Naive thymus-derived CD4-positive, alpha-beta T cell (primary cell): ENCODE measurements at regions not wholly inside any gene's neighbourhood (a gene's known extent, or its start where the extent isn't known, plus 50 kb on each side); places are given as distances from the start of the nearest gene placed in this dataset.

Experiments
- ATAC-seq: fragments of 150-1000 bp; cut with Tn5 transposase; 2 replicates; pipeline ENCODE4 v1.10.0; 2021; ENCODE audit warnings: mild to moderate bottlenecking, moderate library complexity
- CTCF ChIA-PET: fragments of 350-600 bp; sonication (Branson Sonifier 250); formaldehyde crosslinking; loops from one replicate; lab custom pipeline; 2021; ENCODE audit warnings: antibody characterized with exemption; lab: Charles Lee
- POLR2A ChIA-PET: fragments of 350-600 bp; sonication (Branson Sonifier 250); formaldehyde crosslinking; loops from one replicate; lab custom pipeline; 2021; ENCODE audit warnings: antibody characterized with exemption, inconsistent platforms; lab: Charles Lee
- DNase-seq, 9 donors: peaks; one replicate each; pipeline versions ENCODE4 v3.0.0 to v3.0.0-alpha.2; 2020 to 2022; ENCODE audit warnings: mixed read lengths in 1 of 9
- H3K27ac ChIP-seq: one replicate; pipeline ENCODE4 v1.7.0; 2013; ENCODE audit warnings: mild to moderate bottlenecking, low read depth, low read length, moderate library complexity
- H3K27me3 ChIP-seq, 2 donors: one replicate each; pipeline ENCODE4 v1.7.0; 2013; ENCODE audit warnings: low read length in 2 of 2, mild to moderate bottlenecking in 2 of 2, moderate library complexity in 2 of 2; ENCODE audit not compliant: control insufficient read depth in 2 of 2, insufficient read depth in 2 of 2
- H3K36me3 ChIP-seq, 3 experiments: 1 replicate in 2 of 3; 2 replicates in 1 of 3; pipeline ENCODE4 v1.7.0; 2013; ENCODE audit warnings: low read length in 3 of 3, mild to moderate bottlenecking in 3 of 3, moderate library complexity in 1 of 3; ENCODE audit not compliant: insufficient read depth in 3 of 3, control insufficient read depth in 2 of 3
- H3K4me1 ChIP-seq, 2 donors: one replicate each; pipeline ENCODE4 v1.7.0; 2013; ENCODE audit warnings: low read length in 2 of 2, mild to moderate bottlenecking in 2 of 2, moderate library complexity in 1 of 2; ENCODE audit not compliant: control insufficient read depth in 2 of 2, insufficient read depth in 2 of 2
- H3K4me3 ChIP-seq: 2 replicates; pipeline ENCODE4 v1.7.0; 2013; ENCODE audit warnings: mild to moderate bottlenecking, low read length
- H3K9me3 ChIP-seq, 3 experiments: 1 replicate in 2 of 3; 2 replicates in 1 of 3; pipeline ENCODE4 v1.7.0; 2013; ENCODE audit warnings: low read length in 3 of 3; ENCODE audit not compliant: control insufficient read depth in 2 of 3
- H3K27ac Mint-ChIP-seq, 9 donors: one replicate each; pipeline ENCODE4 v1.8.0; 2020 to 2022; ENCODE audit warnings: mixed read lengths in 9 of 9, mild to moderate bottlenecking in 8 of 9, moderate library complexity in 5 of 9, inconsistent platforms in 2 of 9
- H3K27me3 Mint-ChIP-seq, 5 donors: one replicate each; pipeline ENCODE4 v1.8.0; 2021 to 2022; ENCODE audit warnings: mixed read lengths in 5 of 5, mild to moderate bottlenecking in 1 of 5
- H3K36me3 Mint-ChIP-seq, 5 donors: one replicate each; pipeline ENCODE4 v1.8.0; 2020 to 2022; ENCODE audit warnings: mixed read lengths in 5 of 5, mild to moderate bottlenecking in 3 of 5, inconsistent platforms in 1 of 5
- H3K4me1 Mint-ChIP-seq, 7 donors: one replicate each; pipeline ENCODE4 v1.8.0; 2020 to 2022; ENCODE audit warnings: mixed read lengths in 7 of 7, mild to moderate bottlenecking in 3 of 7, inconsistent platforms in 1 of 7
- H3K4me3 Mint-ChIP-seq, 10 donors: one replicate each; pipeline ENCODE4 v1.8.0; 2020 to 2022; ENCODE audit warnings: mild to moderate bottlenecking in 10 of 10, mixed read lengths in 10 of 10, moderate library complexity in 6 of 10, inconsistent platforms in 2 of 10
- H3K9me3 Mint-ChIP-seq, 11 donors: one replicate each; pipeline ENCODE4 v1.8.0; 2020 to 2022; ENCODE audit warnings: mixed read lengths in 11 of 11, mild to moderate bottlenecking in 4 of 11, inconsistent platforms in 1 of 11, moderate library complexity in 1 of 11
- intact Hi-C, 2 donors: fragments of 100-400 bp; cut with micrococcal nuclease; formaldehyde crosslinking; loops; one replicate each; pipeline ENCODE4 v1.15.1; 2023

DNA sequence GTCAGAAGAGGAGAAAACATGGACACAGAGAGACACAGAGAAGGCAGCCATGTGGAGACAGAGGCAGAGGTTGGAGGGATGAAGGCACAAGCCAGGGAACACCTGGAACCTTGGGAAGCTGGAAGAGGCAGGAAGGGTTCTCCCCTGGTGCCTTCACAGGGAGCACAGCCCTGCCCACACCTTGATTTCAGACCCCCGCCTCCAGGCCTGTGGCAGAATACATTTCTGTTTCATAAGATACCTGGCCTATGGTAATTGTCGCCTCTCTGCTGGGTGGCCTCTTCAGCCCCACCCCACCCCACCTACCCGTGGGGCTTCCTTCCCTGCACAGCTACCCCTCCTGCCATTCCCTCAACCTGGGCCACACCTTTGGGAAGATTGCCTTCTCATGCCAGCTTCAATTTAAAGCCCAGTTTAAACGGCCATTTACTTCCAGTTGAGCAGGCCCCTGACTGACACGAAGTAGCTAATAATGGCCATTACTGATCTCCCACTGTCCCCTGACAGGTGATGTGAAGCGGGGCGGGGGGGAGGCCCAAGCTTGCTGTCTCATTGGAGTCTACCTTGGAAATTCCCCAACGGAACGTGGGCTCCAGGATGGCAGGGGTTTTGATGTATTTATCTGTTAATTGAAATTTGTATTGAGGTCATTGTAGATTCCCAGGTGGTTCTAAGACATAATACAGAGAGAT lies 291.7 kb upstream of the FOXF1 start:
- H3K27me3 Mint-ChIP-seq: peaks cover 2 to 46% (median 23%) of the 10 kb centered on the region in 5 donors
- no peaks in the 10 kb centered on the region for H3K4me1 Mint-ChIP-seq
- Histone ChIP-seq H3K4me1 (no peaks in the 10 kb centered on the region), H3K4me3 (no peak overlapping the region), H3K36me3 (no peaks in the 10 kb centered on the region), H3K27ac (no peak overlapping the region), H3K27me3 (no peaks in the 10 kb centered on the region), H3K9me3 (no peaks in the 10 kb centered on the region)
- DNase-seq (no peak), ATAC-seq (no peak)
- H3K36me3 Mint-ChIP-seq: no peaks in the 10 kb centered on the region
- no peak overlapping the region for H3K27ac Mint-ChIP-seq
- ChIA-PET CTCF (no interaction called here), POLR2A (no interaction called here)
- H3K9me3 Mint-ChIP-seq: no peaks in the 10 kb centered on the region
- no peak overlapping the region for H3K4me3 Mint-ChIP-seq
- intact Hi-C loops: no loop called here

DNA sequence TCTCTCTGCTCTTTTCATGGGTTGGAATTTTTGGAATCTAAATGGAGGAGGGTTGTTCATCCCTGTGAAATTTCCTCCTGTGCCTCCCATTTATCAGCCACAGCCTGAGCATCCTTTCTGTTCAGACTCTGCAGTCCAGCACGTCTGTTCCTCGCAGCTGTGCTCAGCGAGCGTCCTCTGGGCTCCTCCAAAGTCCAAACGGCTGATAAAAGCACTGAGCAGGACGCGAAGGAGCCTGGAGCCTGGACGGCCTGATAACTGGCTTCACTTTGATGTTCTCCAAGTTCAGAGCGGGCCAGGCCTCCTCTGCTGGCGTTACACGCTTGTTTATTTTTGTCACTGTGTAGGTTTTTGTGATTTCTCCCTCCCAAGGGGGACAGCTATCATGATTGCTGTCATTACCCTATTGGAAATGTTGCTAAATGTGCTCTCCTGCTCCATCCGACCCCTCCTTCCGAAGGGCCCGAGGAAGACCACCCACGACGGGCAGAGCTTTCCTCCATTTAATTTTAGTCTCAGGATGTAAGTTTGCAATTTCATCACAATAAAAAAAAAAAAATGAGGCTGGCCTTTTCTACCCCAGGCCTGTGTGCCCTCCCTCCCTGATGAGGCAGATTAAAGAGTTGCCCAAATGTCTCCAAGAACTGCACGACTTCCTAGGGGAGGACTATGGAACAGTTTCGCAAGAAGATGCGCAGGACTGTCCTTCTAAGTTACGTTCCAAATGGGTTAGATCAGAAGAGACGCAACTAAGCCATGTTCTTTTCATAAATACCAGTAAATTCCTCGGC lies 290.5 kb upstream of the FOXF1 start:
- Histone ChIP-seq H3K36me3 (no peaks in the 10 kb centered on the region), H3K9me3 (no peaks in the 10 kb centered on the region), H3K27ac (no peak overlapping the region), H3K27me3 (no peaks in the 10 kb centered on the region), H3K4me3 (no peak overlapping the region), H3K4me1 (no peaks in the 10 kb centered on the region)
- ChIA-PET POLR2A (no interaction called here), CTCF (no interaction called here)
- intact Hi-C loops: no loop called here
- DNase-seq (no peak), ATAC-seq (no peak)
- H3K4me3 Mint-ChIP-seq: no peak overlapping the region
- peak overlapping the region in 1 of 9 donors; percentile 21 for H3K27ac Mint-ChIP-seq
- H3K36me3 Mint-ChIP-seq: no peaks in the 10 kb centered on the region
- no peaks in the 10 kb centered on the region for H3K4me1 Mint-ChIP-seq
- peaks cover 2 to 42% (median 23%) of the 10 kb centered on the region in 5 donors for H3K27me3 Mint-ChIP-seq
- H3K9me3 Mint-ChIP-seq: no peaks in the 10 kb centered on the region

DNA sequence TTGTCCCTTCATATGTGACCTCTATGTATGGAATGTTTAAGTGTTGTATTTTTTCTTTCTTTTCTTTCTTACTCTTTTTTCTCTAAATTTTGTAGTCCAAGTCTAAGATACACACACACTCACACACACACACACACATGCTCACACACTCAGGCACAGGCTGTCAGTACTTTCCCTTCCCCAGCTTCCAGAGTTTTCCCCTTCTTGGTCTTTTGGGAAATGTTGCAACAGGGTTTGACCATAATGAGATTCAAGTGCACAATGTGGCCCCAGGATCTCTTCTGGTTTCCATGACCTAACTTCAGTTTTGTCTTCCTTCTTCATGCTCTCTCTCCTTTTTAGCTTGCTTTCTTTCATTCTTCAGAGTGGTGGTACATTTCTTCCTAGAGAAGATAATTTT lies 289.8 kb upstream of the FOXF1 start:
- Mint-ChIP-seq H3K4me1 (no peaks in the 10 kb centered on the region), H3K36me3 (no peaks in the 10 kb centered on the region), H3K27me3 (peaks cover 2 to 35% (median 22%) of the 10 kb centered on the region in 5 donors), H3K4me3 (no peak overlapping the region), H3K9me3 (no peaks in the 10 kb centered on the region), H3K27ac (no peak overlapping the region)
- intact Hi-C loops: no loop called here
- DNase-seq (no peak), ATAC-seq (no peak)
- no peaks in the 10 kb centered on the region for H3K27me3 ChIP-seq
- POLR2A ChIA-PET: no interaction called here
- H3K36me3 ChIP-seq: no peaks in the 10 kb centered on the region
- no peaks in the 10 kb centered on the region for H3K9me3 ChIP-seq
- no peak overlapping the region for H3K4me3 ChIP-seq
- H3K27ac ChIP-seq: no peak overlapping the region
- CTCF ChIA-PET: no interaction called here
- no peaks in the 10 kb centered on the region for H3K4me1 ChIP-seq

DNA sequence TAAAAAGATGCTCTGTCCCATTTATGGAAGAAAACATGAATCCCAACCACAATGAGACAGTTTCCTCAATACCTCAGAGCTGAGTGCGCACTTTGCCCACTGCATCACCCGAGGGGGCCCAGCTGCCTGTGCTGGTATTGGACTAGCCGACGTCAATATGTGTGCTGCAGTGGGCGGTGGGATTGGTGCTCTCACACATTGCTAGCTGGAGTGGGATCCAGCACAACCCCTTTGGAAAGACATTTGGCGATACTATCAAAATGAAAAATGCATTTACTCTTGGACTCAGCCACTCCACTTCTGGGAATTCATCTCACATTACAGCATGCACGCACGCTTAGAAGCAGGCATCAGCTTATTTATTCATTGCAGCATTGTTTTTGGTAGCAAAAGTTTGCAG lies 289.2 kb upstream of the FOXF1 start:
- DNase-seq (no peak), ATAC-seq (no peak)
- Histone ChIP-seq H3K27me3 (no peaks in the 10 kb centered on the region), H3K36me3 (no peaks in the 10 kb centered on the region), H3K9me3 (no peaks in the 10 kb centered on the region), H3K4me3 (no peak overlapping the region), H3K4me1 (no peaks in the 10 kb centered on the region), H3K27ac (no peak overlapping the region)
- Mint-ChIP-seq H3K4me3 (no peak overlapping the region), H3K9me3 (no peaks in the 10 kb centered on the region), H3K4me1 (no peaks in the 10 kb centered on the region), H3K27ac (no peak overlapping the region), H3K27me3 (peaks cover 2 to 31% (median 22%) of the 10 kb centered on the region in 5 donors), H3K36me3 (no peaks in the 10 kb centered on the region)
- POLR2A ChIA-PET: no interaction called here
- intact Hi-C loops: no loop called here
- CTCF ChIA-PET: no interaction called here

DNA sequence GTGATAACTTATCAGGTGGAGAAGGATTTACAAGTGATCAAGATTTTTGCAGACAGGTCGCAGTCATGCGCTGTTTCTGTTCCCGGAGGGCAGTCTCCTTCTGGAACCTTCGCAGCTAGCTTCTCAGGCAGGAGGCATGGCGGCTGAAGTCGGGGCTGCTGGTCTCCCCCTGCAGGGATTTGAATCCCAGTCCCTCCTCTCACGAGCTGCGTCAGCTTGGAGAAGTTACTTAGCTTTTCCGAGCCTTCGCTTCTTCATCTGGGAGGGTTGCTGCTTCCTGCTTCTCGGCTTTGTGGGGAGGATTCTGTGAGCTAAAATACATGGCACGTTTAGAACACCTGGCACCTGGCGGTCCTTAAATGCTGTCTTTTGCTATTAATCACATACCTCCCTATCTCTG lies 287.8 kb upstream of the FOXF1 start:
- ATAC-seq (no peak), DNase-seq (no peak)
- H3K27ac ChIP-seq: no peak overlapping the region
- no peaks in the 10 kb centered on the region for H3K4me1 ChIP-seq
- ChIA-PET CTCF (no interaction called here), POLR2A (no interaction called here)
- no peak overlapping the region for H3K4me3 ChIP-seq
- no peak overlapping the region for H3K4me3 Mint-ChIP-seq
- no peaks in the 10 kb centered on the region for H3K4me1 Mint-ChIP-seq
- H3K27me3 Mint-ChIP-seq: peaks cover 2 to 33% (median 26%) of the 10 kb centered on the region in 5 donors
- H3K9me3 Mint-ChIP-seq: no peaks in the 10 kb centered on the region
- H3K9me3 ChIP-seq: no peaks in the 10 kb centered on the region
- intact Hi-C loops: no loop called here
- H3K27me3 ChIP-seq: no peaks in the 10 kb centered on the region
- no peak overlapping the region for H3K27ac Mint-ChIP-seq
- no peaks in the 10 kb centered on the region for H3K36me3 Mint-ChIP-seq
- H3K36me3 ChIP-seq: no peaks in the 10 kb centered on the region

DNA sequence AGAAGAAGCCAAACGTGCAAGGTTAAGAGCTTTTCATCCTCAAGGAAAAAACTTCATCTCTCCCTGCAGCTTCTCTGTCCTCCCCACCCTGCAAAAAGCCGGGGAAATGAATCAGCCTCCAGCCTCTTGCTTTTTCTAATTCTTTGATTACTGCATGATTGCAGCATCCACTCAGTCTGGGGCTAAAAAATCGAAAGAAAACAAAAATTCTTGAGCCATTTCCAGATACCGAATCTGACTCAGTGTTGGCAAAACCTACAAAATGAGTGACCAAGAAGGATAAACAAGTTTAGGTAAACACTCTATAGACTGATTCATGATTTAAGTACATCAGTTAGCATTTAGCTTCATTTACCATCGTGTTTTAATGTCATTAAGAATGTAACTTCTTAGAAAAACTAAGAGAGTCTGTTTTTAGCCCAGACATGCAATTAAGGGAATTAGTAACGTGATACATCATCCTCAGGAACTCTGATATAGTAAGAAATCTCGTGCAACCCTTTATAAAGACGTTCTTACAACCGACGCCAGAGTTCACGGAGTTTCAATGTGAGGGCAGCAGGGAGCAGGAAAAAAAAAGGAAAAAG lies 287.3 kb upstream of the FOXF1 start:
- no peak overlapping the region for H3K27ac Mint-ChIP-seq
- ChIA-PET CTCF (no interaction called here), POLR2A (no interaction called here)
- Histone ChIP-seq H3K4me3 (no peak overlapping the region), H3K9me3 (no peaks in the 10 kb centered on the region), H3K27ac (no peak overlapping the region), H3K4me1 (no peaks in the 10 kb centered on the region), H3K36me3 (no peaks in the 10 kb centered on the region), H3K27me3 (no peaks in the 10 kb centered on the region)
- no peak overlapping the region for H3K4me3 Mint-ChIP-seq
- H3K4me1 Mint-ChIP-seq: no peaks in the 10 kb centered on the region
- H3K36me3 Mint-ChIP-seq: no peaks in the 10 kb centered on the region
- ATAC-seq (no peak), DNase-seq (no peak)
- intact Hi-C loops: no loop called here
- no peaks in the 10 kb centered on the region for H3K9me3 Mint-ChIP-seq
- peaks cover 2 to 37% (median 29%) of the 10 kb centered on the region in 5 donors for H3K27me3 Mint-ChIP-seq
